ENCODE measurements at regions not wholly inside any gene's neighbourhood (a gene's known extent, or its start where the extent isn't known, plus 50 kb on each side); places are given as distances from the start of the nearest gene placed in this dataset.

- H3K9me3 ChIP-seq (ENCODE audit: control insufficient read depth in 2 of 2, low read length in 2 of 2) = no peaks in the 10 kb centered on the region
- peaks cover 5% of the 10 kb centered on the region for H3K4me1 ChIP-seq (ENCODE audit: control insufficient read depth, insufficient read depth, low read length)
- no peaks in the 10 kb centered on the region for H3K27me3 ChIP-seq (ENCODE audit: control insufficient read depth in 1 of 2, insufficient read depth in 2 of 2, low read length in 2 of 2)
- H3K27ac ChIP-seq (ENCODE audit: low read length) = no peak overlapping the region
- H3K36me3 ChIP-seq (ENCODE audit: control insufficient read depth in 2 of 2, insufficient read depth in 2 of 2, low read length in 2 of 2) = no peaks in the 10 kb centered on the region
- no peak overlapping the region for H3K9ac ChIP-seq (ENCODE audit: low read length in 2 of 2)
- H3K4me3 ChIP-seq (ENCODE audit: low read length in 2 of 2) = no peak overlapping the region
These were observed 175.5 kb downstream of the GASK1B start for GRCh38 chr4:157997296-157997695.

- H3K27ac ChIP-seq (ENCODE audit: low read length) = no peak overlapping the region
- no peaks in the 10 kb centered on the region for H3K9me3 ChIP-seq (ENCODE audit: control insufficient read depth in 2 of 2, low read length in 2 of 2)
- H3K36me3 ChIP-seq (ENCODE audit: control insufficient read depth in 2 of 2, insufficient read depth in 2 of 2, low read length in 2 of 2) = no peaks in the 10 kb centered on the region
- H3K4me1 ChIP-seq (ENCODE audit: control insufficient read depth, insufficient read depth, low read length) = peaks cover 5% of the 10 kb centered on the region
- no peak overlapping the region for H3K4me3 ChIP-seq (ENCODE audit: low read length in 2 of 2)
- H3K27me3 ChIP-seq (ENCODE audit: control insufficient read depth in 1 of 2, insufficient read depth in 2 of 2, low read length in 2 of 2) = no peaks in the 10 kb centered on the region
- H3K9ac ChIP-seq (ENCODE audit: low read length in 2 of 2) = no peak overlapping the region
These were observed 176.5 kb downstream of the GASK1B start for GRCh38 chr4:157996061-157997028.

GRCh38 chr4:157994863-157995262, 178.0 kb downstream of the GASK1B start:
- peaks cover 5% of the 10 kb centered on the region for H3K4me1 ChIP-seq (ENCODE audit: control insufficient read depth, insufficient read depth, low read length)
- no peak overlapping the region for H3K27ac ChIP-seq (ENCODE audit: low read length)
- no peak overlapping the region for H3K4me3 ChIP-seq (ENCODE audit: low read length in 2 of 2)
- H3K9me3 ChIP-seq (ENCODE audit: control insufficient read depth in 2 of 2, low read length in 2 of 2) = no peaks in the 10 kb centered on the region
- no peaks in the 10 kb centered on the region for H3K27me3 ChIP-seq (ENCODE audit: control insufficient read depth in 1 of 2, insufficient read depth in 2 of 2, low read length in 2 of 2)
- H3K36me3 ChIP-seq (ENCODE audit: control insufficient read depth in 2 of 2, insufficient read depth in 2 of 2, low read length in 2 of 2) = no peaks in the 10 kb centered on the region
- H3K9ac ChIP-seq (ENCODE audit: low read length in 2 of 2) = no peak overlapping the region

GRCh38 chr4:157992948-157993839, 179.6 kb downstream of the GASK1B start:
- H3K9ac ChIP-seq (ENCODE audit: low read length in 2 of 2) = no peak overlapping the region
- no peak overlapping the region for H3K4me3 ChIP-seq (ENCODE audit: low read length in 2 of 2)
- H3K27me3 ChIP-seq (ENCODE audit: control insufficient read depth in 1 of 2, insufficient read depth in 2 of 2, low read length in 2 of 2) = no peaks in the 10 kb centered on the region
- H3K27ac ChIP-seq (ENCODE audit: low read length) = no peak overlapping the region
- no peaks in the 10 kb centered on the region for H3K36me3 ChIP-seq (ENCODE audit: control insufficient read depth in 2 of 2, insufficient read depth in 2 of 2, low read length in 2 of 2)
- H3K9me3 ChIP-seq (ENCODE audit: control insufficient read depth in 2 of 2, low read length in 2 of 2) = no peaks in the 10 kb centered on the region
- H3K4me1 ChIP-seq (ENCODE audit: control insufficient read depth, insufficient read depth, low read length) = peaks cover 5% of the 10 kb centered on the region

- Histone ChIP-seq H3K4me3 (ENCODE audit: low read length in 2 of 2) (peak overlapping the region in 1 of 2 donors; percentile 54), H3K27ac (ENCODE audit: low read length) (no peak overlapping the region), H3K27me3 (ENCODE audit: control insufficient read depth in 1 of 2, insufficient read depth in 2 of 2, low read length in 2 of 2) (no peaks in the 10 kb centered on the region), H3K9me3 (ENCODE audit: control insufficient read depth in 2 of 2, low read length in 2 of 2) (no peaks in the 10 kb centered on the region), H3K36me3 (ENCODE audit: control insufficient read depth in 2 of 2, insufficient read depth in 2 of 2, low read length in 2 of 2) (no peaks in the 10 kb centered on the region), H3K9ac (ENCODE audit: low read length in 2 of 2) (peak overlapping the region; percentile 21 to 43), H3K4me1 (ENCODE audit: control insufficient read depth, insufficient read depth, low read length) (peaks cover 5% of the 10 kb centered on the region)
These were observed 180.7 kb downstream of the GASK1B start for GRCh38 chr4:157992038-157992705.

DNA sequence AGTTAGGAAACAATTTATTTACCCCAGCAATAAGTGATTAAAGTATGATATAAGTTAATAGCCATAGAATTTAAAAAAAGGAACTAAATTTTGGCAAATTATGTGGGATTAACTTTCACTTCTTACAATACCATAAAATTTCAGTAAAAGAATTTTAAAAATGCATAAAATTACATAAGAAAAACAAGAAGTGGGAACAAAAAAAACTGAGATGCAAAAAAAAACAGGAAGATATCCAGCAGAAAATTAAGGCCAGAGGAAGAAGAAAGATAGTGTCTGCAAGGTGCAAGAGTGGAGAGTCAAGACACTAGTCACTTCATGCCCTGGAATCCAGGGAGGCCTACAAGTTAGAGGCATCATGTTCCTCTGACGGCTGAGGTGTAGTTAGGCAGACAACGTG, 184.2 kb downstream of the GASK1B start:
- no peak overlapping the region for H3K27ac ChIP-seq (ENCODE audit: low read length)
- H3K4me3 ChIP-seq (ENCODE audit: low read length in 2 of 2) = no peak overlapping the region
- H3K9ac ChIP-seq (ENCODE audit: low read length in 2 of 2) = no peak overlapping the region
- no peaks in the 10 kb centered on the region for H3K36me3 ChIP-seq (ENCODE audit: control insufficient read depth in 2 of 2, insufficient read depth in 2 of 2, low read length in 2 of 2)
- no peaks in the 10 kb centered on the region for H3K27me3 ChIP-seq (ENCODE audit: control insufficient read depth in 1 of 2, insufficient read depth in 2 of 2, low read length in 2 of 2)
- H3K4me1 ChIP-seq (ENCODE audit: control insufficient read depth, insufficient read depth, low read length) = no peaks in the 10 kb centered on the region
- H3K9me3 ChIP-seq (ENCODE audit: control insufficient read depth in 2 of 2, low read length in 2 of 2) = no peaks in the 10 kb centered on the region

DNA sequence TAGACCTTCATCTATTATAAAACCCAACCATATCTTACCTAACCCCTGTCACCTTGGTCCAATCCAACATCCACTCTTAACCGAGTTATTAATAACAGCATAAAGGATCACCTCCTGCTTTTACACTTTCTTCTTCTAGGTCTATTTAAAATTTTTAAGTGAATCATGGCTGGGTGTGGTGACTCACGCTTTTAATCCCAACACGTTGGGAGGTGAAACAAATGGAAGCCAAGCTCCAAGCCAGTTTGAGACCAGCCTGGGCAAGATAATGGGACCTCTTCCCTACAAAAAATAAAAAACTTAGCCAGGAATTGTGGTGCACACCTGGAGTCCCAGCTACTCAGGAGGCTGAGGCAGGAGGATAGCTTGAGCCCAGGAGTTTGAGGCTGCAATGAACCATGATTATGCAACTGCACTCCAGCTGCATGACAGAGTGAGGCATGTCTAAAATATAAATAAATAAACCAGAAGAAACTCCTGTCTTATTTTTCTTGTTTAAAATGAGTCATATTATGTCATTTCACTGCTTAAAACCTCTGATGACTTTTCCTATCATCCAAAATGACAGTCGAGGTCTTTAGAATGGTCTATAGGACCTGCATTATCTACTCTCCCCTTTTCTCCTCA, 188.4 kb downstream of the GASK1B start:
- Histone ChIP-seq H3K36me3 (ENCODE audit: control insufficient read depth in 2 of 2, insufficient read depth in 2 of 2, low read length in 2 of 2) (no peaks in the 10 kb centered on the region), H3K27ac (ENCODE audit: low read length) (no peak overlapping the region)

GRCh38 chr4:157983300-157983699, 189.5 kb downstream of the GASK1B start:
- H3K27ac ChIP-seq (ENCODE audit: low read length) = no peak overlapping the region
- no peaks in the 10 kb centered on the region for H3K27me3 ChIP-seq (ENCODE audit: control insufficient read depth in 1 of 2, insufficient read depth in 2 of 2, low read length in 2 of 2)
- H3K4me1 ChIP-seq (ENCODE audit: control insufficient read depth, insufficient read depth, low read length) = no peaks in the 10 kb centered on the region
- no peak overlapping the region for H3K9ac ChIP-seq (ENCODE audit: low read length in 2 of 2)
- H3K9me3 ChIP-seq (ENCODE audit: control insufficient read depth in 2 of 2, low read length in 2 of 2) = no peaks in the 10 kb centered on the region
- no peak overlapping the region for H3K4me3 ChIP-seq (ENCODE audit: low read length in 2 of 2)
- H3K36me3 ChIP-seq (ENCODE audit: control insufficient read depth in 2 of 2, insufficient read depth in 2 of 2, low read length in 2 of 2) = no peaks in the 10 kb centered on the region

More for the DNA sequence above, 188.4 kb downstream of the GASK1B start:
- H3K4me1 ChIP-seq (ENCODE audit: control insufficient read depth, insufficient read depth, low read length) = no peaks in the 10 kb centered on the region
- no peaks in the 10 kb centered on the region for H3K27me3 ChIP-seq (ENCODE audit: control insufficient read depth in 1 of 2, insufficient read depth in 2 of 2, low read length in 2 of 2)
- H3K9ac ChIP-seq (ENCODE audit: low read length in 2 of 2) = no peak overlapping the region
- H3K9me3 ChIP-seq (ENCODE audit: control insufficient read depth in 2 of 2, low read length in 2 of 2) = no peaks in the 10 kb centered on the region
- no peak overlapping the region for H3K4me3 ChIP-seq (ENCODE audit: low read length in 2 of 2)

DNA sequence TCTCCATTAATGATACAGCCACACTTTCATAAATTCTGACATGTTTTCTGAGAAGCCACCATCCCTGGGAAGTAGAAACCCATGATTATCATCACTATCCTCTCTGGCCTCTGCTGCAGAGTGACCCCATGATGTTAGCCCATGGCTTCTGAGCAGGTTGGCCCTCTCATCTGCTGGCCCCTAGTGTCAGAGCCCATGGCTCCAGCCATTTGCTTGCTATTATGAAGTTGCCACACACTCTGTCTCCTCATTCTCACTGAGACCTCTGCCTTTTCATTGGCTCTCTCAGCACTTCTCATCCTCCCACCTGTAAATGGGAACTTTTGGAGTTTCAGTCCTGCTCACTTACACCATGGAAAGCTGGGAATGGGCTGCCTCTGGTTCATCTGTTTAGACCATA, 192.7 kb downstream of the GASK1B start:
- Histone ChIP-seq H3K27ac (ENCODE audit: low read length) (no peak overlapping the region), H3K9ac (ENCODE audit: low read length in 2 of 2) (no peak overlapping the region), H3K4me1 (ENCODE audit: control insufficient read depth, insufficient read depth, low read length) (no peaks in the 10 kb centered on the region), H3K36me3 (ENCODE audit: control insufficient read depth in 2 of 2, insufficient read depth in 2 of 2, low read length in 2 of 2) (no peaks in the 10 kb centered on the region), H3K4me3 (ENCODE audit: low read length in 2 of 2) (no peak overlapping the region), H3K27me3 (ENCODE audit: control insufficient read depth in 1 of 2, insufficient read depth in 2 of 2, low read length in 2 of 2) (no peaks in the 10 kb centered on the region), H3K9me3 (ENCODE audit: control insufficient read depth in 2 of 2, low read length in 2 of 2) (no peaks in the 10 kb centered on the region)
